Erythroblast (primary cell): ENCODE measurements at regions not wholly inside any gene's neighbourhood (a gene's known extent, or its start where the extent isn't known, plus 50 kb on each side); places are given as distances from the start of the nearest gene placed in this dataset.
A peak's percentile ranks its signal among the peaks of the same experiment; 100 is the strongest.
"Not testable (repeated sequence)": the region's sequence is repeated elsewhere in the genome, so short reads cannot be mapped to it uniquely, and the experiment has no call there.

Experiments
- DNase-seq, 2 experiments: peaks; one replicate each; lab custom pipeline; 2025; lab: John Stamatoyannopoulos, UW
- GATA1 ChIP-seq: IDR thresholded peaks from 2 replicates; pipeline ENCODE4 v1.6.1; 2011; ENCODE audit warnings: low read depth, mild to moderate bottlenecking, control low read depth, low read length, moderate library complexity
- POLR2A ChIP-seq: IDR thresholded peaks from 2 replicates; pipeline ENCODE4 v1.6.1; 2011; ENCODE audit warnings: mild to moderate bottlenecking, low read length

DNA sequence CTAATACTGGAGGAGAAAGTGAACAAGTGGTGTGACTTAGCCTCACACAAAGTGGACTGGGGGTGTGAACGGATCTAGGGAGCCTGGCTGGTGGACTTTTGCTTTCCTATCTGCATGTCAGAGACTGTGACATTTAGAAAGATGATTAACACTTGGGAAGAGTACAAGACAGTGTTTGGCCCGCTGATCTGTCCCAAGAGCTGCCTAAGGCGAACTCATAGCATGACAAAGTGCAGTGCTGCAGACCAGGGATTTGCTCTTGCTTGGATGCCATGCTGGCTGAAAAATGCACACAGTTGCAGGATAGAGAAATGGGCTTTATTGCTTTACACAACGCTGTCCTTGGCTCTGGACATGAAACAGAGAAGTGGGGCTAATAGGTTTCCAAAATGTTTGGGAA, 386.0 kb upstream of the MAN1A1 start:
- TF ChIP-seq POLR2A (no peak), GATA1 (no peak)
- no peak for DNase-seq

DNA sequence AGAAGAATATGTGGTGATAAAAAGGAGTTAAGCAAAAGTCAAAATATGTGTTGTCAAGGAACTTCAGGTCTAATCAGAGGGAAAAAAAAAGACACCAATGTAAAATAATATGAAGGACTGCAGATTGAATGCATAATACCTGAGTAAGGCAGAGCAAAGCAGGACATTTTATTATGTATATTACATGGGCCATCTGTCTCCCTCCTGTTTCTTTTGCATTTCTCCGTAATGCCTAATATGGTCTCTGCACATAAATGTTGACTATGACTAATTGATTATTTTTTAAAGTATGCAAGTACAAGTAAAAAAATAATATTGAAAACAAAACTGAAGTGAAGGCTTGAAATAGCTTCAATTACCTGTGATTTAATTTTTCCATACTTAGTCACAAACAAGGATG, 384.7 kb upstream of the MAN1A1 start:
- TF ChIP-seq GATA1 = no peak
- TF ChIP-seq POLR2A = no peak
- DNase-seq = no peak

DNA sequence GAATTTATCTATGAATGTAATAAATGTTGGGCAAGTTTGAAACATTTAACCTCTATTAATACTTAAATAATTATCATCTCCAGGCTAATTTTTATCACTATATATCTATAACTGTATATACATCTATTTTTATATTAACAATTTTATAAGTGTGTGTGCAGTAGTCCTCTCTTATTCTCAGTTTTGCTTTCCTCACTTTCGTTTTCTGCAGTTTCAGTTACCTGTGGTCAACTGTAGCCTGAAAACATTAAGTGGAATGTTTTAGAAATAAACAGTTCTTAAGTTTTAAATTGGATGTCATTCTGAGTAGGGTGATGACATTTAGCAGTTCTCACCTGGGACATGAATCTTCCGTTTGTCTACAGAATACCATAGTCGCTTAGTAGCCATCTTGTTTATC, 379.4 kb upstream of the MAN1A1 start:
- TF ChIP-seq POLR2A = no peak
- no peak for TF ChIP-seq GATA1
- no peak for DNase-seq

DNA sequence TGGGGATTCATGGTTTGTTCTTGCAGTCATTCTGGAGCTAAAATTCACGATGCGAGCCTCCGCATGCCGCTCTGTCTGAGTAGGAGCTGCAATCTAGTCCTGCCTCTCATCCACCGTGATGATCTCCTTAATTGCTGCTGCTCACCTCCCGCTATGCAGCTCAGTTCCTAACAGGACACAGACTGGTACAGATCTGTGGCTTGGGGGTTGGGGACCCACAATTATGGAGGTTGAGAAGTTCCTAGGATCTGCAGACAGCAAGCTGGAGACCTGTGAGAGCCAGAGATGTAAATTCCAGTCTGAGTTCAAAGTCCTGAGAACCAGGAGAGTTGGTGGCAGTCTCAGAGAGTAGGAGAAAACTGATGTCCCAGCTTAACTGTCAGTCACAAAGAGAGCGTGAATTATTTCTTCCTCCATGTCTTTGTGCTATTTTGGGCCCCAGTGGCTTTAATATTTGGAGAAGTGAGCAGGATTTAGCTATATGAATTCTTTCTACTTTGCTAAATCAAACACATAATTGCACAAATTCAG, 378.7 kb upstream of the MAN1A1 start:
- DNase-seq = no peak
- no peak for TF ChIP-seq GATA1
- TF ChIP-seq POLR2A = no peak

DNA sequence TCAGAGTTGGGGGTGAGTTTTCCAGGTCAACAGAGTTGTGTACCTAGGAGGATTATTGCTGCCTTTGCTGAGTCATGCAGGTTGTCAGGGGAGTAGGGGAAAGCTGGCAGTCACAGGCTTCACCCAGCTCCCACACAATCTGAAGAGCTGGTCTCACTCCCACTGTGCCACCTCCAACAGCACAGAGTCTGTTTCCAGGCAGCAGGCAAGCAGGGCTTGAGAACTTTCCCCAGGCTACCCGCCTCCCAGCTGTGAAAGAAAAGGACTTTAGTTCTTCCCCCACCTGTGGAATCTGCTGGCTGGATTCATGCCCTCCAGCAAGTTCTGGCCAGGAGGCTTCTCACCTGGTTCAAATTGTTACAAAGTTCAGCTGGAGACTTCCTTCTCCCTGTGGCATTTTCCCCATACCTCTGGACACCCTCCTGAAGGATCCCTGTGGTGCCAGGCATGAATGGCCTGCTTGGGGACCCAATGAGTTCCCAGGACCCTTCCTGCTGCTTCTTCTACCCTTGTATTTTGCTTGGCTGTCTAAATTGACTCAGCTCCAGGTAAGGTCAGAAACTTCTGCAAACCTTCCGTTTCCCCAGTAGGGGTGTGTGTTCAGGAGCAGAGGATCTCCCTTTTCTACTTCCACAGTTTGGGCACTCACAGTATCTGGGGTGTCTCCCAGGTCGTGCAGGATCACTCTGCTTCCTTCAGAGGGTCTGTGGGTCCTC, 378.1 kb upstream of the MAN1A1 start:
- TF ChIP-seq POLR2A (no peak), GATA1 (no peak)

DNA sequence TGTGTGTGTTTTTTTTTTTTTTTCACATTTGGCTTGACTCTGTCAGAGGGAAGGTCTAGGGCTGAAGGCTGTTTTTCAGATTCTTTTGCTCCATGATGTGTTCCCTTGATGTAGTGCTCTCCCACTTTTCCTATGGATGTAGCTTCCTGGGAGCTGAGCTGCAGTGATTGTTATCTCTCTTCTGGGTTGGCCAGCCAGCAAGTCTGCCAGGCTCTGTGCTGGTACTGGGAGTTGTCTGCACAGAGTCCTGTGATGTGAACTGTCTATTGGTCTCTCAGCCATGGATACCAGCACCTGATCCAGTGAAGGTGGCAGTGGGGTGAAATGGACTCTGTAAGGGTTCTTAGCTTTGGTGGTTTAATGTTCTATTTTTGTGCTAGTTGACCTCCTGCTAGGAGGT, 377.4 kb upstream of the MAN1A1 start:
- not testable (repeated sequence) for DNase-seq

More for the DNA sequence above, 378.1 kb upstream of the MAN1A1 start:
- no peak for DNase-seq

DNA sequence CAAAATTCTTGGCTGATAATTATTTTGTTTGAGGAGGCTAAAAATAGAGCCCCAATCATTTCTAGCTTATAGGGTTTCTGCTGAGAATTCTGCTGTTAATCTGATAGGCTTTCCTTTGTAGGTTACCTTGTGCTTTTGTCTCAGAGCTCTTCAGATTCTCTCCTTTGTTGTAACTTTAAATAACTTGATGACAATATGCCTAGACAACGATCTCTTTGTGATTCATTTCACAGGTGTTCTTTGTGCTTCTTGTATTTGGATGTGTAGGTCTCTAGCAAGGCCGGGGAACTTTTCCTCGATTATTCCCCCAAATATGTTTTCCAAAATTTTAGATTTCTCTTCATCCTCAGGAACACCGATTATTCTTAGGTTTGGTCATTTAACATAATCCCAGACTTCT, 376.5 kb upstream of the MAN1A1 start:
- TF ChIP-seq GATA1 (no peak), POLR2A (no peak)
- DNase-seq = no peak

DNA sequence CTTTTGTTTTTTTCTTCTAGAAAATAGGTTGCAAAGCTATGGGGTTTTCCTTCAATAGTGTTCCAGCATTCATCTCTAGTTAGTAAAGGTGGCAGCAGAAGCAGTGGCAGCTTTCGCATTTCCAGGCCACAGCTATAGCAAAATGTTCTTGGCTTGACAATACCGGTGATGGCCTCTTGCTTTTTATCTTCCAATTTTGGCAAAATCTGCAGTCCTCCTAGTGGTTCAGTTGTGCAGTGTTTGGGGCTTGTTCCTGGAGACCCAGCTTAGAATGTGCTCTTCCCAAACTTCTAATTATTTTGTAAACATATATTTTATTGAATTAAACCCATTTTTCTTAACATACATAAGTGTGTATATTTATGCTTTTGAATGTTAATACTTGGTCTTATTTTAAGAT, 370.6 kb upstream of the MAN1A1 start:
- TF ChIP-seq POLR2A (no peak), GATA1 (no peak)
- DNase-seq = peak; percentile 36 to 46

DNA sequence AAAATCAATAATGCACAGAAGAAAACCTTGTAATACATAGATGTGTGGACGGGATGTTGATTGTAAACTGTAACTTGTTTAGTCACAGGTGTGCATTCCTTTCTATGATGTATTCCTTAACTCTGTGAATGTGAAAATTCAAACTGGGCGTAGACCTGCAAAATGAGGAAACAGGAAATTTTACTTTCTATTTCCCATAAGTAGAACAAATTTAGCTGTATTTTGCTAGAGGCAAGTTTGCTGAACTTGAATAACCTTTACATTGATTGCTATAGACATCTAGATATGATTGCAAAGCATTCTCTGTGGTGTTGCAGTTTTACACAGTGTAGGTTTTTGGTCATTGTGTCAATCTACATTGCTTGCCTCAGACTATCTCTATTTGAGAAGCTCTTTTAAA, 368.4 kb upstream of the MAN1A1 start:
- no peak for TF ChIP-seq GATA1
- TF ChIP-seq POLR2A = no peak
- no peak for DNase-seq

DNA sequence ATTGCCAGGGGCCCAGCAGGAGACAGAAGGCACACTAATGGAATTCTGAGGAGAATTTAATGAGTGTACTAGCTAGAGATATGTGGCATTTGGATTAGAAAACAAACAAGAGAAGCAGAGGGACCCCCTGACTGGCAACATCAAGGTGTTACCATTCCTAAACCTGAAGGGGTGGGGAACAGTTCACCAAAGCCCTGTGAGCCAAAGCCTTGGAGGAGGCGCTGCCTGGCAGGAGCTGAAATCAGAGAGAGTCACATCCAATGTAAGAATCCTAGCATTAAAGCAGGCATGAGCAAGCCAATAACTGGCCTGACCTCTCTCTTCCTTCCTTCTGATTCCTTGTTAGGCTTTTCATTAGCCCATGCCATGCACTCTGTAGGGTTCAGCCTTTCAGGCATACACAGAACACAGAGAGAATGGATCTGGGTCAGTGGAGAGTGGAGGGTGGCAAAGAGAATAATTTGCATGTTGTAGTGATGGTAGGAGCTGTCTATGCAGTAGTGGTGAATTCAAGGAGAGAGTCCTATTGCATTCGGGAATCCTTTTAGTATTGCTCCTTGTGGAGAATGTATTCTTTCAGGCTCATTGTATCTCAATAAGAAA, 367.2 kb upstream of the MAN1A1 start:
- no peak for DNase-seq
- TF ChIP-seq POLR2A (no peak), GATA1 (no peak)

DNA sequence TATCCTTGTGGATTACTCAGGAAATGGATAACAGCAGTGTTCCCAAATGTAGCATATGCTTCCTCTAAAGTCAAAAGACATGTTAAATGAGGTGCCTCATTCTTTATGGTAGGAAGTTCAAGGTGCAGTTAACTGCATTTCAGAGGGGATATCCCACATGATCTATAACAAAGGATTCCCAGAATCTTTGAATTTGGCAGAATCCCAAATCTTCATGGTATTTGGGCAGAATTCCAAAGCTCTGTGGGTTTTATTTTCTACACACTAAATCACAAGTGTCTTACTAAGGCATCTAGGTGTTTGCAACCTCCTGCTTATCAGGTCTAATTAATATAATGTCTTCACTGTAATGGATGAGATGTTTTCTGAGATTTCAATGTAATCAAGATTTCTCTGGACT, 364.3 kb upstream of the MAN1A1 start:
- TF ChIP-seq POLR2A (no peak), GATA1 (no peak)
- no peak for DNase-seq

DNA sequence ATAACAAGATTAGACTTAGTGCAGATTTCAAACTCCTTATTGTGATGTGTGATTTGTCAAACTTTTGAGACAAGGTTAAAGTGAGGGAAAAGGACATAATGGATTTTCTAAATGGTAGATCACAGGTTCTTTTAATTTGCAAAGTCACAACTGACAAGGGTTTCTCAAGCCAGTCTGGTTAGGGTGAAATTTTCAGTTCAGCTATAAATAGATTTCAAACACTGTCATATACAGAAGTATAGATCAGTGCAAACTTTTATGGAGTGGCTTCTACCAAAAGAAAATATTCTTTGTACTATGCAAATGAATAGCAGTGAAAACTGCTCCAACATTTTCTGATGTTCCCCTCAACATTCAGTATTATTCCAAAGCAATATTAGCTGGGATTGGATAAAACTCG, 337.1 kb upstream of the MAN1A1 start:
- TF ChIP-seq POLR2A = no peak
- TF ChIP-seq GATA1 = no peak

DNA sequence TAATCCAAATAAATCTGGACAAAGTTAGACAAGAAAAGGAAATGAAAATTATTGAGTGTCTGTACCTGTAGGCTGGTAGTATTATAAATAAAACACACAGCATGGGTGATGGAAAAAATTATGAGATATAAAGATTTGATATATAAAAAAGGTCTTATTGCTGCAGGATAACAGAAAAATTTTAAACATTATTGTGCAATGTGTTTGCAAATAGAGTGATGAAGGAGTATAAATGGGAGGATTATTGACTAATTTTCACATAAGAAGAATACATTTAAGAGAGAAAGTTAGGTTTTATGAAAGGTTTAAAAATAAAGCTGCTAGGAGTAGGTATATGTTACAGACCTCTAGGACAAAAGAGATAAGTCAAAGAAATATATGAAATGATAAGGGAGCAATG, 336.7 kb upstream of the MAN1A1 start:
- TF ChIP-seq GATA1 = no peak
- TF ChIP-seq POLR2A = no peak
- no peak for DNase-seq

More for the DNA sequence above, 337.1 kb upstream of the MAN1A1 start:
- DNase-seq = no peak

DNA sequence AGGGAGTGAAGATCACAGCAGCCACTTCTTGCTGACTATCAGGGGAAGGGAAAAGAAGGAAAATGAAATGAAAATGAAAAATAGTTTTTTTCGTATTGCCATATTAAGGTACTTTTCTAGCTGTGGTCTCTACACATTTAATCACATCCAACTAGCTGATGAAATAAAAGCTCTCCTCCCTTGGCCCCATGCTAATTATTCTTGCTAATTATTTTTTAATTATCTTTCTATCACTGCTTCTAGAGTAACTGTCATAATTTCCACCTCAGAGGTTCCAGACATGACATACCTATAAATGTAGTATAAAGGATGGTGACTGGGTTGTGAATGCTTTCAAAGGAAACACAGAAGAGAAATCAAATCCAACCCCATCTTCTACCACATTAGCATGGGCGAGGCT, 334.1 kb upstream of the MAN1A1 start:
- DNase-seq = no peak
- no peak for TF ChIP-seq GATA1
- no peak for TF ChIP-seq POLR2A

DNA sequence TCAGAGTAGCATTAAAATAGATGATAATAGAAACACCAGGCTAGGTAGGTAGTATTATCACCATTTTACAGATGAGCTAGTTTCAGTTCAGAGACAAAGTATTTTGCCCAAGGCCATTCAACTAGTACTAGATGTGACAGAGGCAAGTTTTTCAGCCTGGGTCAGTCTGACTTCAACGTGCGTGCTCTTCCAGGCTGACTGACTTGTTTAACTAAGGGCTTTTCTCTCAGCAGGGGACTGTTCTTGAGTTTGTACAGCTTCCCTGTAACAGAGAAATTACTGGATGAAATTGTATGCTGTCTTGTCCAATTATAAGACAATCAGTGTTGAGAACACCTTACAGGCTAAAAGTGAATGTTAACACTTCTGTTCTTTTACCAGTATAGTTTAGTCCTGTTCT, 333.5 kb upstream of the MAN1A1 start:
- TF ChIP-seq POLR2A (no peak), GATA1 (no peak)
- no peak for DNase-seq
